ENCODE measurements at regions not wholly inside any gene's neighbourhood (a gene's known extent, or its start where the extent isn't known, plus 50 kb on each side); places are given as distances from the start of the nearest gene placed in this dataset.

DNA sequence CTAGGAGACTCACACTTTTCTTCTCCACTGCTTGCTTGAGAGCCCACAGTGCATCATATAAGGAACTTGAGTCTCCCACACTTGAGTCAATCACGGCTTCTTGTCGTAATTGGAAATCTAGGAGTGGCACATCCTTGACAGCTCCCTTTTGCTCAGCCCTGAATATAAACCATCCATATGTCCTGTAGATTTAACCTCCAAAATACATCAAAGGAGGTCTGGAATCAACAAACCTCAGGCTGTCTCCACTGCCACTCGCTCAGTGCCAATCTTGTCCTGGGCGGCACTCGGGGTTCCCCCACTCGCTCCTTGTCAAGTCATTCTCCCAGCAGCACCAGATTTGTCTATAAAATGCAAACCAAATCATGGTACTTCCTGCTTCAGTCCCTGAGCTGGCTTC is 84.4 kb upstream of the UQCRFS1 start:
- TF ChIP-seq ZFX (IDR thresholded peaks at IDR 0.05; ENCODE audit: borderline replicate concordance) = no peak
- TF ChIP-seq, protein P1, sequence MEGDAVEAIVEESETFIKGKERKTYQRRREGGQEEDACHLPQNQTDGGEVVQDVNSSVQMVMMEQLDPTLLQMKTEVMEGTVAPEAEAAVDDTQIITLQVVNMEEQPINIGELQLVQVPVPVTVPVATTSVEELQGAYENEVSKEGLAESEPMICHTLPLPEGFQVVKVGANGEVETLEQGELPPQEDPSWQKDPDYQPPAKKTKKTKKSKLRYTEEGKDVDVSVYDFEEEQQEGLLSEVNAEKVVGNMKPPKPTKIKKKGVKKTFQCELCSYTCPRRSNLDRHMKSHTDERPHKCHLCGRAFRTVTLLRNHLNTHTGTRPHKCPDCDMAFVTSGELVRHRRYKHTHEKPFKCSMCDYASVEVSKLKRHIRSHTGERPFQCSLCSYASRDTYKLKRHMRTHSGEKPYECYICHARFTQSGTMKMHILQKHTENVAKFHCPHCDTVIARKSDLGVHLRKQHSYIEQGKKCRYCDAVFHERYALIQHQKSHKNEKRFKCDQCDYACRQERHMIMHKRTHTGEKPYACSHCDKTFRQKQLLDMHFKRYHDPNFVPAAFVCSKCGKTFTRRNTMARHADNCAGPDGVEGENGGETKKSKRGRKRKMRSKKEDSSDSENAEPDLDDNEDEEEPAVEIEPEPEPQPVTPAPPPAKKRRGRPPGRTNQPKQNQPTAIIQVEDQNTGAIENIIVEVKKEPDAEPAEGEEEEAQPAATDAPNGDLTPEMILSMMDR (IDR thresholded peaks at IDR 0.05) = no peak
- H3K27ac ChIP-seq = no peak overlapping the region

DNA sequence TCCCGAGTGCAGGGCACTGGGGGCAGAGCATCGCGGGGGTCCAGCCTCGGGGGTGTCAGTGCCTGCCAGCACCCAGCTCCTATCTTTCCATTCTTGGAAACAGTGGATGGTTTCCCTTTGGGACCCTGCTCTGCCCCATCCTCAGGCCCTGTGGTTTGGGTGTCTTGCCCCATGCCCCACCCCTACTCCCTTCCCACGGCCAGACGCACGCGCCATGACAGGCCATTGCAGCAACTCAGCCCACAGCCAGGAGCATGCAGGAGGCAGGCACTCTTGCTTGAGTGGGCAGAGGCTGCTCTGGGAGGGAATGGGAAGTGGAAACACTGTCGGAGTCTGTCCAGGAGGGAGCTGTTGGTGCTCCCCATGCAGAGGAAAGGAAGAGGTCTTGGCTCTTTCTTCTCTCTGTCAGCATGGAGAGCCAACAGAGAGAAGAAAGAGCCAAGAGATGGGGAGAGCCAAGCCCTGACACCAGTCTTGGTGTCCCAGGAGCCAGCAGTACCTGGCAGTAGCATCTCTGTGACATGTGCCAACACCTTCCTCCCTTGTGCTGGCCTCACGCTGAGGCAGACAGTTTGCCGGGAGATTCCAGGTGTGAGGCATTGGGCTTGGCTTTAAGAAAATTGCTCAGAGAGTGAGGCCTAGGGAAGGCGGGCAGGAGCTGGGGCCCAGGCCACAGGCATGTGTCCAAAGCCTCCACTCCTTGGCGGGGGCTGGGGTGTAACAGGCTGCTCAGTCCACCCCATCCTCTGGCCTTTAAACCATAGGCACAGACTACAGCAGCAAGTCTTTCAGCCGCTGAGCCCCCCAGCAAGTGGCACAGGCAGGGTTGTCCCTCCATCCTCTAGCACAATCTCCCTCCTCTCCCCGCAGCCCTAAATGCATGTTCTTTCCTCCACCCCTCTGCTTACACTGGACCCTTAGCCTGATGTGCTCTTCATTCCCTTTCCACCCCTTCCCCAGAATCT is 86.7 kb upstream of the UQCRFS1 start:
- no peak for TF ChIP-seq ZFX (IDR thresholded peaks at IDR 0.05; ENCODE audit: borderline replicate concordance)
- TF ChIP-seq, protein P1 (IDR thresholded peaks at IDR 0.05) = no peak

DNA sequence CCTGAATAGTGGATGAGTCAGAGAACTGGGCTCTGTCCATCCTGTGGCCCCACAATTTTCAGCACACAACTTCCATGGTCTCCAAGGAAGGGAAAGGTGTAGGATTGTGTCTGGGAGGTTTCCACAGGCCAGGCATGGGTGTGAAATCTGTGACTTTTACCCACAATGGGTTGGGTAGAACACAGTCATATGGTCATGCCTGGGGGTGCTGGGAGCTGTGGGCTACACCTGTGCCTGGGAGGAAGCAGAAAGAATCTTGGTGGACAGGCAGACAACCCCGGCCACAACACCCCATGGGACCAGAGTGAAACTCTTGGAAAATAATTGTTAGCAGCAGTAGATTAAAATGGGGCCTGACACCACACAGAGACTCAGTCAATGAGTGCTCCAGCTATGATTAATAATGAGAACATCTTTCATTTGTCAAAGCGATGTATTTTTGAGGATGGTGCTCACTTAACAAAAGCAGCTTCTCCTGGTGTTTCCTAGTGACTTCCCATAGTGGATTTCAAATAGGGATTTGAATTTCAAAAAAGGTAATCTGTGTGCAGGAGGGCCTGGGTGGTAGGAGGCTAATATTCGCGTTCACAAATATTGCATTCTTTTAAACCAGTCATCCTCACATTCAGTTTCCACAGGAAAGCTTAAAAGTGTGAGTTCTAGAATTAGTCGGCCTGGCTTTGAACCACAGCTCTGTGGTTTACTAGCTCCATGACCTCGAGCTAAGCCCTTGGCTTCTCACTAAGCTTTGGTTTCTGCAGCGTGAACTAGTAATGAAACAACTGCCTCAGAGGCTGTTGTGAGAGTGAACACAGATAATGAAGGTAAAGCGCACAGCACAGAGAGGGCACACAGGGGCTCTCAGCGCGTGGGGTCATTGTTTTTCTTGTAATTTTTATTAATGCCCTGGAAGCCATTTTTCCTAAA is 89.3 kb upstream of the UQCRFS1 start:
- TF ChIP-seq ZFX (IDR thresholded peaks at IDR 0.05; ENCODE audit: borderline replicate concordance) = no peak
- TF ChIP-seq, protein P1 (IDR thresholded peaks at IDR 0.05) = no peak

More for the DNA sequence above, 86.7 kb upstream of the UQCRFS1 start:
- H3K27ac ChIP-seq = no peak overlapping the region

DNA sequence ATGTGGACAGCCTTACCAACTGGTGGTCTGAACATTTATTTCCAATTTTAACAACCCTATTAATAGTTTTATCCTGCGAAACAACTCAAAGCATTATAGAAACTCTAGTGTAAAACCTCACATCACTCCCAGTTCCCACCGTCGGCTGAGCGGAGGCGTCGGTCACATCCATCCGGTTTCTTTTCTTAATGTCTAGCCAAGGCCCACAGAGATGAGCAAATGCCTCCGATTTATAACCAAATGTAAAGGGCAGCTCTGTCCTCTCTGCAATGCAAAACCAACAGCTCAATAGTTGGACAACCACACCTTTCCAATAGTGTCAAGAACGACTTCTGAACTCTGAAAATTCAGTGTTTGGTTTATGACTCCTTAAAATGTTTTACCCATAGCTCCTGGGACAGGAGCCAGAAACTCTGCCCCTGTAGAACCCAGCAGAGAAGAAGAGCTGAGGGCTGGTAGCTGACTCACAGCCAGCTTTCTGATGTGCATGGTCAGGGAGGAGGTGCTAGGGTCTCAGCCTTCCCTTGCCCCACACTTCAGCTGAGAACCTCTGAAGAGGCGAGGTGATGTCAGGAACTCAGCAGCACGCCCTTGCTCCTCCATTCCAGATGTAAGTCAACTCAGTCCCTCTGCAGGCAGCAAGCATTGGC is 90.2 kb upstream of the UQCRFS1 start:
- no peak overlapping the region for H3K27ac ChIP-seq
- TF ChIP-seq, protein P1 (IDR thresholded peaks at IDR 0.05) = no peak
- TF ChIP-seq ZFX (IDR thresholded peaks at IDR 0.05; ENCODE audit: borderline replicate concordance) = no peak

More for the DNA sequence above, 89.3 kb upstream of the UQCRFS1 start:
- H3K27ac ChIP-seq = no peak overlapping the region

DNA sequence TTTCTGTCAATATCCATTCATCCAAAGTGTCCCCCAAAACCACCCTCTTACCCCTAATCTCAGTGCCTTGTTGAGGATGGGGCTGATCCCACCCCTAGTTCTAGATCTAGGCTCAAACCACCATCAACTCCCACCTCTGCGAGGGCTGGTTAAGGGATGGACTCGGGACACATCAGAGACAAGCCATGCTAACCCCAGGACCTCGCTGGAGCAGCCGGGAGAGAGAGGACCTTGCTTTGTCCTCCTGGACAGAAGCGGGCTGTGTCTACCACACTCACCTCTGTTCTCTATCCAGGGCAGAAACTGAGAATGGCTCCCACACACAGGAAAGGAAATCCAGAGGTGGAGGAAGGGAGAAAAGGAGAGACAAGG is 90.8 kb upstream of the UQCRFS1 start:
- H3K27ac ChIP-seq = no peak overlapping the region
- TF ChIP-seq, protein P1 (IDR thresholded peaks at IDR 0.05) = no peak
- no peak for TF ChIP-seq ZFX (IDR thresholded peaks at IDR 0.05; ENCODE audit: borderline replicate concordance)

DNA sequence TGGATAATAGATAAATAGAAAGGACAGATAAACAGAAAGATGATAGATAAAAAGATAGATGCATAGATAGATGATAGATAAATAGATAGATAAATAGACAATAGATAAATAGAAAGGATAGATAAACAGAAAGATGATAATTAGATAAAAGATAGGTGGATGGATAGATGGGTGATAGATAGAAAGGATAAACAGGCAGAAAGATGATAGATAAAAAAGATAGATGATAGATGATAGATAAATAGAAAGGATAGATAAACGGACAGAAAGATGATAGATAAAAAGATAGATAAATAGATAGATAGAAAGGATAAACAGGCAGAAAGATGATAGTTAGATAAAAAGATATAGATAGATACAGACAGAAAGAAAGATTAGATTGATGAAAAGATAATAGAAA is 92.3 kb upstream of the UQCRFS1 start:
- TF ChIP-seq ZFX (IDR thresholded peaks at IDR 0.05; ENCODE audit: borderline replicate concordance) = no peak
- TF ChIP-seq, protein P1 (IDR thresholded peaks at IDR 0.05) = no peak
- H3K27ac ChIP-seq = no peak overlapping the region

All from 22Rv1 (cell line).